DND-41 (cell line): ENCODE measurements at regions not wholly inside any gene's neighbourhood (a gene's known extent, or its start where the extent isn't known, plus 50 kb on each side); places are given as distances from the start of the nearest gene placed in this dataset.

Experiments
- ATAC-seq: fragments of 200-7000 bp; cut with Tn5 transposase; 3 replicates; pipeline ENCODE4 v1.9.1; 2021; ENCODE audit warnings: low read depth; ENCODE audit not compliant: insufficient read depth
- DNase-seq: peaks from one replicate; pipeline ENCODE4 v3.0.0-alpha.2; 2020
- H2AFZ ChIP-seq: 2 replicates; pipeline ENCODE4 v1.6.0; 2012; ENCODE audit warnings: low read depth, low read length
- H3K27ac ChIP-seq: 2 replicates; pipeline ENCODE4 v1.5.1; 2012; ENCODE audit warnings: low read length, inconsistent platforms
- H3K27me3 ChIP-seq: fragments of 200-600 bp; sonication (generic); 2 replicates; pipeline ENCODE4 v1.6.0; 2012; ENCODE audit warnings: low read length, mild to moderate bottlenecking, inconsistent platforms; ENCODE audit not compliant: insufficient read depth, poor library complexity
- H3K36me3 ChIP-seq: 2 replicates; pipeline ENCODE4 v1.5.1; 2012; ENCODE audit warnings: low read length, inconsistent platforms; ENCODE audit not compliant: insufficient read depth
- H3K4me1 ChIP-seq: 2 replicates; pipeline ENCODE4 v1.5.1; 2012; ENCODE audit warnings: mild to moderate bottlenecking, low read length; ENCODE audit not compliant: insufficient read depth
- H3K4me2 ChIP-seq: 2 replicates; pipeline ENCODE4 v1.6.0; 2012; ENCODE audit warnings: mild to moderate bottlenecking, moderate library complexity, low read length, inconsistent platforms; ENCODE audit not compliant: insufficient read depth
- H3K4me3 ChIP-seq, 2 experiments: fragments of 200-600 bp in 1 of 2; shearing (Covaris generic) in 1 of 2; 2 replicates each; pipeline ENCODE4 v1.5.1; 2012 to 2016; ENCODE audit warnings: inconsistent platforms in 2 of 2, low read length in 2 of 2, mild to moderate bottlenecking in 2 of 2, low read depth in 1 of 2, moderate library complexity in 1 of 2
- H3K79me2 ChIP-seq: 2 replicates; pipeline ENCODE4 v1.6.0; 2012; ENCODE audit warnings: low read length, inconsistent platforms; ENCODE audit not compliant: insufficient read depth
- H3K9ac ChIP-seq: 2 replicates; pipeline ENCODE4 v1.6.0; 2012; ENCODE audit warnings: low read depth, mild to moderate bottlenecking, inconsistent platforms, low read length, moderate library complexity
- H3K9me3 ChIP-seq: 2 replicates; pipeline ENCODE4 v1.5.1; 2012; ENCODE audit warnings: low read length, moderate library complexity, mild to moderate bottlenecking, inconsistent platforms; ENCODE audit not compliant: insufficient read depth, severe bottlenecking
- H4K20me1 ChIP-seq: 2 replicates; pipeline ENCODE4 v1.6.0; 2012; ENCODE audit warnings: low read length; ENCODE audit not compliant: insufficient read depth
- CTCF ChIP-seq: IDR thresholded peaks from 2 replicates; pipeline ENCODE4 v1.5.1; 2012; ENCODE audit warnings: borderline replicate concordance, low read length, moderate library complexity, mild to moderate bottlenecking; ENCODE audit not compliant: poor library complexity, severe bottlenecking; ENCODE audit errors: extremely low read depth
- EZH2 ChIP-seq: IDR thresholded peaks from 3 replicates; pipeline ENCODE4 v1.6.1; 2012; ENCODE audit warnings: borderline replicate concordance, low read depth, mild to moderate bottlenecking, moderate library complexity, low read length, inconsistent platforms; ENCODE audit not compliant: severe bottlenecking

GRCh38 chr12:23113781-23114180 is 488.8 kb downstream of the ETNK1 start:
- TF ChIP-seq EZH2 (no peak), CTCF (no peak)
- Histone ChIP-seq H3K4me3 (no peak overlapping the region), H3K9ac (no peak overlapping the region), H3K36me3 (no peaks in the 10 kb centered on the region), H2AFZ (no peak overlapping the region), H4K20me1 (no peaks in the 10 kb centered on the region), H3K79me2 (no peaks in the 10 kb centered on the region), H3K27ac (no peak overlapping the region), H3K4me2 (no peak overlapping the region), H3K27me3 (no peaks in the 10 kb centered on the region), H3K4me1 (no peaks in the 10 kb centered on the region), H3K9me3 (no peaks in the 10 kb centered on the region)
- DNase-seq, result no peak
- no peak for ATAC-seq

GRCh38 chr12:23115984-23116383 is 491.0 kb downstream of the ETNK1 start:
- H4K20me1 ChIP-seq, result no peaks in the 10 kb centered on the region
- H3K27me3 ChIP-seq, result no peaks in the 10 kb centered on the region
- H3K27ac ChIP-seq, result no peak overlapping the region
- no peak overlapping the region for H2AFZ ChIP-seq
- H3K4me1 ChIP-seq, result no peaks in the 10 kb centered on the region
- H3K9ac ChIP-seq, result no peak overlapping the region
- no peaks in the 10 kb centered on the region for H3K9me3 ChIP-seq
- TF ChIP-seq CTCF (no peak), EZH2 (no peak)
- DNase-seq (no peak), ATAC-seq (no peak)
- no peak overlapping the region for H3K4me3 ChIP-seq
- H3K79me2 ChIP-seq, result no peaks in the 10 kb centered on the region
- no peaks in the 10 kb centered on the region for H3K36me3 ChIP-seq
- no peak overlapping the region for H3K4me2 ChIP-seq

- no peaks in the 10 kb centered on the region for H4K20me1 ChIP-seq
- H3K4me2 ChIP-seq, result no peak overlapping the region
- H3K27me3 ChIP-seq, result no peaks in the 10 kb centered on the region
- no peaks in the 10 kb centered on the region for H3K9me3 ChIP-seq
- H3K9ac ChIP-seq, result no peak overlapping the region
- no peak for TF ChIP-seq CTCF
- no peak for TF ChIP-seq EZH2
- H3K27ac ChIP-seq, result no peak overlapping the region
- ATAC-seq (no peak), DNase-seq (no peak)
- H3K4me3 ChIP-seq, result no peak overlapping the region
- H3K36me3 ChIP-seq, result no peaks in the 10 kb centered on the region
- H3K79me2 ChIP-seq, result no peaks in the 10 kb centered on the region
- H2AFZ ChIP-seq, result no peak overlapping the region
- H3K4me1 ChIP-seq, result no peaks in the 10 kb centered on the region
Measured at GRCh38 chr12:23126794-23127193, 501.8 kb downstream of the ETNK1 start.

GRCh38 chr12:23127701-23128100 is 502.7 kb downstream of the ETNK1 start:
- Histone ChIP-seq H2AFZ (no peak overlapping the region), H3K79me2 (no peaks in the 10 kb centered on the region), H4K20me1 (no peaks in the 10 kb centered on the region), H3K27me3 (no peaks in the 10 kb centered on the region), H3K4me3 (no peak overlapping the region), H3K27ac (no peak overlapping the region), H3K4me1 (no peaks in the 10 kb centered on the region), H3K9me3 (no peaks in the 10 kb centered on the region), H3K4me2 (no peak overlapping the region), H3K9ac (no peak overlapping the region), H3K36me3 (no peaks in the 10 kb centered on the region)
- ATAC-seq (no peak), DNase-seq (no peak)
- TF ChIP-seq EZH2 (no peak), CTCF (no peak)
